HG02642 (cell line): ENCODE measurements at regions not wholly inside any gene's neighbourhood (a gene's known extent, or its start where the extent isn't known, plus 50 kb on each side); places are given as distances from the start of the nearest gene placed in this dataset.

Source experiments
- ATAC-seq: cut with Tn5 transposase; IDR thresholded peaks from one replicate; pipeline ENCODE4 v1.9.1; 2021; ENCODE audit warnings: mild to moderate bottlenecking; ENCODE audit not compliant: unreplicated experiment, poor library complexity

GRCh38 chr4:26263165-26263564, 57.6 kb upstream of the RBPJ start:
- no peak for ATAC-seq

GRCh38 chr4:26264109-26264508, 56.7 kb upstream of the RBPJ start:
- ATAC-seq: no peak

- no peak for ATAC-seq
Observed at GRCh38 chr4:26267087-26267486, 53.7 kb upstream of the RBPJ start.

GRCh38 chr4:26268246-26268645, 52.6 kb upstream of the RBPJ start:
- no peak for ATAC-seq

- ATAC-seq: no peak
Observed at GRCh38 chr4:26269038-26269437, 51.8 kb upstream of the RBPJ start.
